Neural progenitor cell (in vitro differentiated cells): ENCODE measurements at regions not wholly inside any gene's neighbourhood (a gene's known extent, or its start where the extent isn't known, plus 50 kb on each side); places are given as distances from the start of the nearest gene placed in this dataset.

Source experiments
- EZH2 ChIP-seq: fragments of 200-600 bp; sonication (generic); IDR thresholded peaks from 2 replicates; pipeline ENCODE4 v1.6.1; 2017; ENCODE audit warnings: antibody characterized with exemption, mild to moderate bottlenecking, moderate library complexity
- EZH2phosphoT487 ChIP-seq: fragments of 200-600 bp; sonication (generic); IDR thresholded peaks from 2 replicates; pipeline ENCODE4 v1.6.1; 2017; ENCODE audit warnings: antibody characterized with exemption
- TF ChIP-seq, protein P1 (sequence below): fragments of 200-600 bp; sonication (generic); IDR thresholded peaks from 2 replicates; pipeline ENCODE4 v1.5.1; 2017; ENCODE audit warnings: antibody characterized with exemption, mild to moderate bottlenecking

DNA sequence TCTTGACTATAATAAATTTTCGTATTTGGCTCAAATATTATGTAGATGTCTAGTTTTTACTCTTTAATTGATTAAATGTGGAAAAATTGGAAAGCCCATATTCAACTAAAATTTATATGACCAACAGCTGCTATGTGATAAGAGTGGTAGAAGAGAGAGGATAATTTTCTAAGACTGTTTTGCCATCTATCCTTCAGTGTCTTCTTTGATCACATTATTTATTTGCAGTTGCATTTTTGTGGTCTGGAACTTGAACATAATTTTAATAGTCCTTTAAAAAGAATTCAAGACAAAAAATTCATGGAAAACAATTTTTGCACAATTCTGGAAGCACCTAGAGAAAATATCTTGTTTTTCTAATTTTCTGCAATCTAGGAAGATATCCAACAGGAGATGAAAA is 213.3 kb upstream of the THBS1 start:
- TF ChIP-seq, protein P1, sequence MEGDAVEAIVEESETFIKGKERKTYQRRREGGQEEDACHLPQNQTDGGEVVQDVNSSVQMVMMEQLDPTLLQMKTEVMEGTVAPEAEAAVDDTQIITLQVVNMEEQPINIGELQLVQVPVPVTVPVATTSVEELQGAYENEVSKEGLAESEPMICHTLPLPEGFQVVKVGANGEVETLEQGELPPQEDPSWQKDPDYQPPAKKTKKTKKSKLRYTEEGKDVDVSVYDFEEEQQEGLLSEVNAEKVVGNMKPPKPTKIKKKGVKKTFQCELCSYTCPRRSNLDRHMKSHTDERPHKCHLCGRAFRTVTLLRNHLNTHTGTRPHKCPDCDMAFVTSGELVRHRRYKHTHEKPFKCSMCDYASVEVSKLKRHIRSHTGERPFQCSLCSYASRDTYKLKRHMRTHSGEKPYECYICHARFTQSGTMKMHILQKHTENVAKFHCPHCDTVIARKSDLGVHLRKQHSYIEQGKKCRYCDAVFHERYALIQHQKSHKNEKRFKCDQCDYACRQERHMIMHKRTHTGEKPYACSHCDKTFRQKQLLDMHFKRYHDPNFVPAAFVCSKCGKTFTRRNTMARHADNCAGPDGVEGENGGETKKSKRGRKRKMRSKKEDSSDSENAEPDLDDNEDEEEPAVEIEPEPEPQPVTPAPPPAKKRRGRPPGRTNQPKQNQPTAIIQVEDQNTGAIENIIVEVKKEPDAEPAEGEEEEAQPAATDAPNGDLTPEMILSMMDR, result no peak
- TF ChIP-seq EZH2 (no peak), EZH2phosphoT487 (no peak)
